Mesendoderm (in vitro differentiated cells): ENCODE measurements at regions not wholly inside any gene's neighbourhood (a gene's known extent, or its start where the extent isn't known, plus 50 kb on each side); places are given as distances from the start of the nearest gene placed in this dataset.
A peak's percentile ranks its signal among the peaks of the same experiment; 100 is the strongest.

Source experiments
- DNase-seq: peaks from one replicate; pipeline ENCODE4 v3.0.0; 2013
- H2AK5ac ChIP-seq: 2 replicates; pipeline ENCODE4 v1.6.1; 2013; ENCODE audit warnings: low read length, inconsistent platforms
- H2BK120ac ChIP-seq: 2 replicates; pipeline ENCODE4 v1.6.1; 2013; ENCODE audit warnings: low read depth, mild to moderate bottlenecking, low read length, moderate library complexity, mixed read lengths
- H2BK15ac ChIP-seq: replicated peaks from 2 replicates; pipeline ENCODE4 v1.6.1; 2013; ENCODE audit warnings: low read depth, mild to moderate bottlenecking, moderate library complexity
- H2BK5ac ChIP-seq: 2 replicates; pipeline ENCODE4 v1.6.1; 2013; ENCODE audit warnings: low read length, inconsistent platforms
- H3K18ac ChIP-seq: 2 replicates; pipeline ENCODE4 v1.6.1; 2013; ENCODE audit warnings: mild to moderate bottlenecking, low read length, mixed read lengths
- H3K23ac ChIP-seq: one replicate; pipeline ENCODE4 v1.6.1; 2013; ENCODE audit warnings: low read length
- H3K27ac ChIP-seq: 2 replicates; pipeline ENCODE4 v1.5.1; 2013; ENCODE audit warnings: low read depth, mild to moderate bottlenecking, inconsistent platforms, low read length, moderate library complexity
- H3K27me3 ChIP-seq: 2 replicates; pipeline ENCODE4 v1.6.1; 2013; ENCODE audit warnings: low read length, control low read depth, mild to moderate bottlenecking, inconsistent platforms; ENCODE audit not compliant: insufficient read depth, poor library complexity
- H3K36me3 ChIP-seq: 2 replicates; pipeline ENCODE4 v1.6.1; 2013; ENCODE audit warnings: low read length, inconsistent platforms; ENCODE audit not compliant: control insufficient read depth, insufficient read depth
- H3K4ac ChIP-seq: one replicate; pipeline ENCODE4 v1.6.1; 2013; ENCODE audit warnings: low read depth, mild to moderate bottlenecking, low read length, moderate library complexity
- H3K4me1 ChIP-seq: 2 replicates; pipeline ENCODE4 v1.6.1; 2013; ENCODE audit warnings: low read depth, low read length, inconsistent platforms; ENCODE audit not compliant: control insufficient read depth
- H3K4me2 ChIP-seq: 2 replicates; pipeline ENCODE4 v1.6.1; 2013; ENCODE audit warnings: low read length
- H3K4me3 ChIP-seq: 2 replicates; pipeline ENCODE4 v1.5.1; 2013; ENCODE audit warnings: mild to moderate bottlenecking, low read length
- H3K56ac ChIP-seq: one replicate; pipeline ENCODE4 v1.6.1; 2013; ENCODE audit warnings: low read length
- H3K79me1 ChIP-seq: 2 replicates; pipeline ENCODE4 v1.6.1; 2013; ENCODE audit warnings: low read length, inconsistent platforms
- H3K79me2 ChIP-seq: 2 replicates; pipeline ENCODE4 v1.6.1; 2013; ENCODE audit warnings: mild to moderate bottlenecking, low read length; ENCODE audit not compliant: control insufficient read depth, insufficient read depth
- H3K9ac ChIP-seq: 2 replicates; pipeline ENCODE4 v1.6.1; 2013; ENCODE audit warnings: low read length, inconsistent platforms
- H4K5ac ChIP-seq: one replicate; pipeline ENCODE4 v1.6.1; 2013; ENCODE audit warnings: low read length
- H4K8ac ChIP-seq: one replicate; pipeline ENCODE4 v1.6.1; 2013; ENCODE audit warnings: low read depth, mild to moderate bottlenecking, control low read depth, low read length, moderate library complexity
- WGBS: extraction: QIAGEN DNeasy Blood & Tissue Kit; methylation state at CpG from one replicate; pipeline ENCODE4 v1.1.7; 2013; ENCODE audit warnings: low lambda C conversion rate, missing lambda C conversion rate; ENCODE audit not compliant: insufficient coverage; ENCODE audit errors: extremely low coverage; 5-methylcytosine and 5-hydroxymethylcytosine counted together

DNA sequence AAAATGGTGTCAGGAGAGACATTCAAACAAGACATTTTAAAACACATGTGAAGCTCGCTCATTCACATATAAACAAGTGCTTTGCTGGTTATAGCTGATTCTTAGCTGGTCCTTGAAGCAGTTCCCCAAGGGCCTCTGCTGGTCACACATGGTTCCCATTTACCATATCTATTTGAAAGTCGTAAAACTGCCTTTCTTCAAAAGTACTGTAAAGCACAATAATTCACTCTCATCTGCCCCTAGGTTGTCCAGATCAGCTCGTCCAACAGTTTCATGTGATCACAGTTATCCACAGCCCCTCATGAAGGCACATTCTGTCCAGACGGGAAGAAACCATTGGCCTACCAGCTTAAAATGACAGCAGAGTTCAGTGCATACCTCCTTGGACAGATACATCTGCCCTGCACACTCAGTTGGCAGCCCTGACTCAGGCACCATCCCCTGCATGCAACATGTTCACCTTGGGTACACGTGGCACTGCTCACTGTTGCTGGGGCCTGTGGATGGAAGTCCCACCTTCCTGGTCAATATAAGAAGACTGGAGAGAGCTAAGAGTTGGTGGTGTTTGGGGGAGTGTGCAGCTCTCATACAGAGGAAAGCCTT lies 108.0 kb upstream of the HAAO start:
- no peak overlapping the region for H3K4me2 ChIP-seq
- WGBS: no CpG with 5 or more reads among the region's 5 CpGs

DNA sequence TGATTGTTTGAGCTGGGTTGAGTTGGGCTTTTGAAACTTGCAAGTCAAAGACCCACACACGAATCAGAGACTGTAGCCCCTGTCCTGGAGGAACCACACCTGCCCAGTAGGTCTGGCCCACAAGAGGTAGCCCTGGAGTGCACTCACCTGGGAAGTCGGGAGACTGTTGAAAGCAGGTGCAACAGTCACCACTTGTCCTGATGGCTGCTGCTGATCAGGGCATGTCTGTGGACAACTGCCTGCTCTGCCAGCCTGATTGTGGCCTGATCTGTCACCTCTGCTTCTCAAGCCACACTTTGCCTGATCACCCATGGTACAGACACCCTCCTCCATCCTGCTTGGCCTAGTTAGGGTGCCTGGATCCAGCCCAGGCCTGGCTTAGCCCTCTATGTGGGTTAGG lies 105.0 kb upstream of the HAAO start:
- DNase-seq: no peak
- Histone ChIP-seq H2AK5ac (no peak overlapping the region), H3K23ac (no peak overlapping the region), H3K27ac (no peak overlapping the region), H2BK5ac (no peak overlapping the region), H3K56ac (no peak overlapping the region), H3K4ac (no peak overlapping the region), H4K5ac (no peak overlapping the region), H2BK120ac (no peak overlapping the region), H3K18ac (no peak overlapping the region), H3K4me2 (no peak overlapping the region), H3K79me2 (no peaks in the 10 kb centered on the region), H3K27me3 (no peaks in the 10 kb centered on the region), H3K36me3 (no peaks in the 10 kb centered on the region), H3K4me3 (no peak overlapping the region), H2BK15ac (no peak overlapping the region), H4K8ac (no peak overlapping the region), H3K9ac (no peak overlapping the region), H3K4me1 (no peaks in the 10 kb centered on the region), H3K79me1 (no peaks in the 10 kb centered on the region)
- no CpG with 5 or more reads among the region's 2 CpGs for WGBS

More for the DNA sequence above, 108.0 kb upstream of the HAAO start:
- Histone ChIP-seq H3K56ac (no peak overlapping the region), H3K4me1 (no peaks in the 10 kb centered on the region), H2AK5ac (no peak overlapping the region), H2BK120ac (no peak overlapping the region), H3K79me2 (no peaks in the 10 kb centered on the region), H2BK15ac (no peak overlapping the region), H4K5ac (peak overlapping the region; percentile 12), H3K23ac (no peak overlapping the region), H2BK5ac (no peak overlapping the region), H3K36me3 (no peaks in the 10 kb centered on the region), H3K4me3 (no peak overlapping the region), H3K4ac (no peak overlapping the region), H3K18ac (no peak overlapping the region), H4K8ac (no peak overlapping the region), H3K79me1 (no peaks in the 10 kb centered on the region), H3K9ac (no peak overlapping the region), H3K27ac (no peak overlapping the region), H3K27me3 (no peaks in the 10 kb centered on the region)
- no peak for DNase-seq

DNA sequence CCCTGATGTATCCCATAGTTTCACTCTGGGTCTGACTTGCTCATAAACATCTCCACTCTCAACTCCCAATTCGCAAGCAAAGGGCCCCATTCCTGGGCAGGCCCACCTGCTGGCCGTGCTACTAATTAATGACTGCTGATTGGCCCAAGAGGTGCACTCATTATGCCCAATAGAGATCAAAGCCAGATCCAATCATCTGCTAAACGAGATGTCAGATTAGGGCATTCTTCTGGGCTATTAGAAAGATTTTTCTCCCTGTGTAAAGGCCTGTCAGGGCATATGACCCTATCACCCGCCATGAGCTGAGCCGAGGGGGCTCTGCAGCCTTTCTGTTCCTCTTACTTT lies 103.4 kb upstream of the HAAO start:
- Histone ChIP-seq H3K56ac (no peak overlapping the region), H3K23ac (no peak overlapping the region), H3K4me3 (no peak overlapping the region), H4K8ac (no peak overlapping the region), H3K27ac (no peak overlapping the region), H2BK15ac (no peak overlapping the region), H3K9ac (no peak overlapping the region), H3K4ac (no peak overlapping the region), H2AK5ac (no peak overlapping the region), H3K18ac (no peak overlapping the region), H3K79me2 (no peaks in the 10 kb centered on the region), H2BK120ac (no peak overlapping the region), H3K4me1 (no peaks in the 10 kb centered on the region), H3K36me3 (no peaks in the 10 kb centered on the region), H3K4me2 (no peak overlapping the region), H4K5ac (no peak overlapping the region), H3K27me3 (no peaks in the 10 kb centered on the region), H2BK5ac (no peak overlapping the region), H3K79me1 (no peaks in the 10 kb centered on the region)
- no CpG with 5 or more reads among the region's 5 CpGs for WGBS
- DNase-seq: peak; percentile 46

DNA sequence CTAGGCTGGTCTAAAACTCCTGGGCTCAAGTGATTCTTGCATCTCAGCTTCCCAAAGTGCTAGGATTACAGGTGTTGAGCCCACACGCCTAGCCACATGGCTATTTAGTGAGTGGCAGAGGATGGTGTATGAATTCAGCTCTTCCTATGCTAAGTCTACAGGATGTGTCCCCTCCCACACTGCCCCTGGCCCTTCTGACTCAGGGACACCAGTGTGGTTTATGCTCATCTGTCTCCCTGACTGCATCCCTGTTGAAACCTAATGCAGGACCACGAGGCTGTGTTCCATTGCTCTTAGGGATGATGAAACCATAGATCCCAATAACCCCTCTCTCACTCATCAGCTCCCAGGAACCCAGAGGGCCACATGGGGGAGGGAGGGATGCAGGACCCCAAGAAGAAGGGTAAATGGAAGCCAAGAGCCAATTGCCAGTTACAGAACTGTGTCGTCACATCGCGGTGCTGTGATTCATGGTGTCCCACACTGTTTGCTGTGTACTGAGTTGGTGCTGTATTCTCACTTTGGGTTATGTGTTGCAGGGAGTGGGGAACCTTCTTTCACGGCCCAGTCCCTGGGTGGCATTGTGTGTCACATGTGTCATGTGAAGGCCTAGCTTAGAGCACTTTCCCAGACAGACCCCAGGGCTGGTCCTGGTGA lies 102.9 kb upstream of the HAAO start:
- Histone ChIP-seq H3K4me3 (no peak overlapping the region), H2BK5ac (no peak overlapping the region), H3K18ac (no peak overlapping the region), H3K4ac (no peak overlapping the region), H3K23ac (no peak overlapping the region), H4K5ac (no peak overlapping the region), H2AK5ac (no peak overlapping the region), H3K36me3 (no peaks in the 10 kb centered on the region), H2BK15ac (no peak overlapping the region), H3K79me1 (no peaks in the 10 kb centered on the region), H3K4me2 (no peak overlapping the region), H4K8ac (no peak overlapping the region), H3K27ac (no peak overlapping the region), H3K4me1 (no peaks in the 10 kb centered on the region), H3K9ac (no peak overlapping the region), H3K27me3 (no peaks in the 10 kb centered on the region), H3K79me2 (no peaks in the 10 kb centered on the region), H3K56ac (no peak overlapping the region), H2BK120ac (no peak overlapping the region)
- no peak for DNase-seq
- no CpG with 5 or more reads among the region's 6 CpGs for WGBS

DNA sequence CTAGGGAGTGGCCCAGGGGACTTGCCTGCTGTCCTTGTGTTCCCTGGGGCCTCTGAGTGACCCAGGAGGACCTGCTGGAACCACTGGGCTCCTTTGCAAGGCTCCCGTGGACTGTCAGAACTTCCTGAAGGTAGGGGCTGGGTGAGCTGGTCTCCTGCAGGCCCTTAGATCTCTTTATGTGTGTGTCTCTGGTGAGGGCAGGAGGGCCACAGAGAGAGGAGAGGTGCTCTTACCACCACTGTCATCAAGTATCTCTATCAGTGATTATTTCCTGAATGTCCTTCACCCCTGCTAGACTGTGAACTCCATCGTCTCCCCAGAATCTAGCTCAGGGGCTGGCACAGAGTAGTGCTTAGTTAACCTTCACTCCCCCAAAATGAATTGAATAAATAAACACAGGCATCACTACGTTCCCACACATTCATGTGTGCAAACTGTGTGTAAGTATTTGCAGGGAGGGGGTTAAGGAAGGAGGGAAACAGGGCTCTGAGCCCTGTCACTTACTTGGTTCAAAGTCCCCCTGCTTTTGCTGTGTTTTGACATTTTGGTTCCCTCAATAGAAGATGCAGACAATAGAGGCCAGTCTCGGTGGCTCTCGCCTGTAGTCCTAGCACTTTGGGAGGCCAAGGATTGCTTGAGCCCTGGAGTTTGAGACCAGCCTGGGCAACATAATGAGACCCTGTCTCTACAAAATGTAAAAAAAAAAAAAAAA lies 100.8 kb upstream of the HAAO start:
- no peak overlapping the region for H3K9ac ChIP-seq
- H3K27me3 ChIP-seq: no peaks in the 10 kb centered on the region
- no peak overlapping the region for H2BK5ac ChIP-seq
- no peaks in the 10 kb centered on the region for H3K79me2 ChIP-seq
- no peak overlapping the region for H3K56ac ChIP-seq
- H2BK15ac ChIP-seq: no peak overlapping the region
- no peak overlapping the region for H4K8ac ChIP-seq
- no peak overlapping the region for H3K23ac ChIP-seq
- H3K36me3 ChIP-seq: no peaks in the 10 kb centered on the region
- no peak overlapping the region for H3K4me3 ChIP-seq
- no peak overlapping the region for H4K5ac ChIP-seq
- no peak overlapping the region for H2BK120ac ChIP-seq
- peak overlapping the region; percentile 69 for H3K18ac ChIP-seq
- no peaks in the 10 kb centered on the region for H3K4me1 ChIP-seq
- no peak overlapping the region for H3K27ac ChIP-seq
- no peaks in the 10 kb centered on the region for H3K79me1 ChIP-seq
- DNase-seq: no peak
- no peak overlapping the region for H2AK5ac ChIP-seq
- H3K4me2 ChIP-seq: no peak overlapping the region
- no CpG with 5 or more reads among the region's 5 CpGs for WGBS
- no peak overlapping the region for H3K4ac ChIP-seq
